HepG2 (cell line): ENCODE measurements at regions not wholly inside any gene's neighbourhood (a gene's known extent, or its start where the extent isn't known, plus 50 kb on each side); places are given as distances from the start of the nearest gene placed in this dataset.

Experiments used
- ARNT ChIP-seq: fragments of 450-650 bp; IDR thresholded peaks from 2 replicates; pipeline ENCODE4 v1.6.1; 2017
- BRCA1 ChIP-seq: sonication (generic); formaldehyde crosslinking; IDR thresholded peaks from 2 replicates; pipeline ENCODE4 v1.4.0; 2020; ENCODE audit warnings: missing genetic modification reagents
- GABPA ChIP-seq, 2 experiments: IDR thresholded peaks; 2 replicates each; pipeline ENCODE4 v1.6.1; 2011 to 2016; ENCODE audit warnings: low read depth in 2 of 2, low read length in 1 of 2, missing biosample characterization in 1 of 2, missing genetic modification characterization in 1 of 2
- HNRNPLL ChIP-seq: fragments of 200-400 bp; formaldehyde crosslinking; IDR thresholded peaks from 2 replicates; pipeline ENCODE4 v1.6.1; 2017; ENCODE audit warnings: mild to moderate bottlenecking, low read depth, low read length; ENCODE audit not compliant: poor library complexity, severe bottlenecking
- HNRNPUL1 ChIP-seq: fragments of 200-400 bp; formaldehyde crosslinking; IDR thresholded peaks from 2 replicates; pipeline ENCODE4 v1.6.1; 2017; ENCODE audit warnings: low read depth, mild to moderate bottlenecking, low read length, moderate library complexity
- IRF2 ChIP-seq: IDR thresholded peaks from 2 replicates; pipeline ENCODE4 v1.6.1; 2018; ENCODE audit warnings: missing genetic modification reagents, missing compliant biosample characterization
- JUN ChIP-seq: sonication (generic); formaldehyde crosslinking; IDR thresholded peaks from 2 replicates; pipeline ENCODE4 v1.4.0; 2020; ENCODE audit warnings: mild to moderate bottlenecking, missing genetic modification reagents
- PAF1 ChIP-seq: IDR thresholded peaks from 2 replicates; pipeline ENCODE4 v1.6.1; 2016; ENCODE audit warnings: missing genetic modification reagents, missing compliant biosample characterization
- RBM22 ChIP-seq: fragments of 200-400 bp; formaldehyde crosslinking; optimal IDR thresholded peaks from 2 replicates; pipeline ENCODE3; 2017; ENCODE audit warnings: mild to moderate bottlenecking, low read length, moderate library complexity
- SP140L ChIP-seq: sonication (generic); formaldehyde crosslinking; IDR thresholded peaks from 2 replicates; pipeline ENCODE4 v1.4.0; 2020; ENCODE audit warnings: missing genetic modification reagents, borderline replicate concordance
- SRY ChIP-seq: sonication (generic); formaldehyde crosslinking; IDR thresholded peaks from 2 replicates; pipeline ENCODE4 v1.8.0; 2022; ENCODE audit warnings: mild to moderate bottlenecking, missing genetic modification reagents
- U2AF1 ChIP-seq: fragments of 200-400 bp; formaldehyde crosslinking; optimal IDR thresholded peaks from 2 replicates; pipeline ENCODE3; 2017; ENCODE audit warnings: mild to moderate bottlenecking, low read depth, low read length
- ZBTB3 ChIP-seq: sonication (generic); formaldehyde crosslinking; IDR thresholded peaks from 2 replicates; pipeline ENCODE4 v1.4.0; 2020; ENCODE audit warnings: low read depth, mild to moderate bottlenecking, moderate library complexity, missing genetic modification reagents, borderline replicate concordance
- ZFP36L2 ChIP-seq: sonication (generic); formaldehyde crosslinking; IDR thresholded peaks from 2 replicates; pipeline ENCODE4 v1.4.0; 2020; ENCODE audit warnings: missing genetic modification reagents
- ZNF12 ChIP-seq: sonication (generic); formaldehyde crosslinking; IDR thresholded peaks from 2 replicates; pipeline ENCODE4 v1.5.0; 2020; ENCODE audit warnings: missing genetic modification reagents
- ZNF263 ChIP-seq: sonication (generic); formaldehyde crosslinking; IDR thresholded peaks from 2 replicates; pipeline ENCODE4 v1.4.0; 2020; ENCODE audit warnings: missing genetic modification reagents
- ZNF737 ChIP-seq: sonication (generic); formaldehyde crosslinking; IDR thresholded peaks from 2 replicates; pipeline ENCODE4 v1.5.0; 2020; ENCODE audit warnings: missing genetic modification reagents, mild to moderate bottlenecking, borderline replicate concordance
- ZSCAN9 ChIP-seq: IDR thresholded peaks from 2 replicates; pipeline ENCODE4 v1.6.1; 2016; ENCODE audit warnings: borderline replicate concordance
- TF ChIP-seq, protein P1 (sequence below): IDR thresholded peaks from 2 replicates; pipeline ENCODE4 v1.6.1; 2018; ENCODE audit warnings: missing genetic modification reagents, mild to moderate bottlenecking, missing compliant biosample characterization
- TF ChIP-seq, protein P2 (sequence below): sonication (generic); formaldehyde crosslinking; IDR thresholded peaks from 2 replicates; pipeline ENCODE4 v1.4.0; 2020; ENCODE audit warnings: missing genetic modification reagents
- TF ChIP-seq, protein P3 (sequence below): sonication (generic); formaldehyde crosslinking; IDR thresholded peaks from 2 replicates; pipeline ENCODE4 v1.5.0; 2020; ENCODE audit warnings: missing genetic modification reagents, mild to moderate bottlenecking, borderline replicate concordance
- TF ChIP-seq, protein P4 (sequence below): sonication (generic); formaldehyde crosslinking; IDR thresholded peaks from 2 replicates; pipeline ENCODE4 v1.4.0; 2020; ENCODE audit warnings: missing genetic modification reagents
- TF ChIP-seq, protein P5 (sequence below): sonication (generic); formaldehyde crosslinking; IDR thresholded peaks from 2 replicates; pipeline ENCODE4 v1.5.0; 2020; ENCODE audit warnings: missing genetic modification reagents

DNA sequence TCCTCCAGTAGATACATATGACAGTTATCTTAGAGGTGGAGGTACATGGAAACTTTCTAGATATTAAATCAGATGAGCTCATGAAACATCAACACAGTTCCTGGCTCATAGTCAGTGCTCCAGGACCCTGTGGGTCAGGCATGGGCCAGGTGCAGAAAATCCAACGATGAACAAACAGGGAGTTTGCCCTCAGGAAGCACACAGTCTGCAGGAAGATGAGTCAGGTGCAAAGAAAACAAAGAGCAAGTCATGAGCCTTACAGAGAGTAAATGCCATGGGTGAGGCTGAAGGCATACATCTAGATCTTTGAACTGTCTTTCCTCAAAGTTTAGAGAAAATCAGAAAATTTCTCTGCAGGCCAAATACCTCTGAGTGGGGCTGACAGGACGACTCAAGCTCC lies 184.2 kb upstream of the TPM1 start (continued):
- TF ChIP-seq JUN (CRISPR knock-in tag) (0 out of 2 replicates have a peak, but pooled peaks have one; percentile 34), ZNF12 (CRISPR knock-in tag) (no peak), HNRNPLL (no peak), SRY (no peak), RBM22 (no peak), IRF2 (CRISPR knock-in tag) (no peak), ZBTB3 (CRISPR knock-in tag) (no peak), ZNF263 (CRISPR knock-in tag) (no peak), ZFP36L2 (CRISPR knock-in tag) (no peak), GABPA (IDR thresholded peaks at IDR 0.05; ENCODE audit: low read depth, low read length) (no peak), GABPA (CRISPR knock-in tag; IDR thresholded peaks at IDR 0.05; ENCODE audit: low read depth) (no peak), ZSCAN9 (CRISPR knock-in tag) (no peak), ZNF737 (CRISPR knock-in tag) (no peak), HNRNPUL1 (no peak), PAF1 (CRISPR knock-in tag) (no peak), BRCA1 (CRISPR knock-in tag) (no peak), ARNT (no peak), SP140L (CRISPR knock-in tag) (no peak), U2AF1 (no peak)
- TF ChIP-seq, protein P1, sequence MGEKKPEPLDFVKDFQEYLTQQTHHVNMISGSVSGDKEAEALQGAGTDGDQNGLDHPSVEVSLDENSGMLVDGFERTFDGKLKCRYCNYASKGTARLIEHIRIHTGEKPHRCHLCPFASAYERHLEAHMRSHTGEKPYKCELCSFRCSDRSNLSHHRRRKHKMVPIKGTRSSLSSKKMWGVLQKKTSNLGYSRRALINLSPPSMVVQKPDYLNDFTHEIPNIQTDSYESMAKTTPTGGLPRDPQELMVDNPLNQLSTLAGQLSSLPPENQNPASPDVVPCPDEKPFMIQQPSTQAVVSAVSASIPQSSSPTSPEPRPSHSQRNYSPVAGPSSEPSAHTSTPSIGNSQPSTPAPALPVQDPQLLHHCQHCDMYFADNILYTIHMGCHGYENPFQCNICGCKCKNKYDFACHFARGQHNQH, result no peak
- TF ChIP-seq, protein P2, sequence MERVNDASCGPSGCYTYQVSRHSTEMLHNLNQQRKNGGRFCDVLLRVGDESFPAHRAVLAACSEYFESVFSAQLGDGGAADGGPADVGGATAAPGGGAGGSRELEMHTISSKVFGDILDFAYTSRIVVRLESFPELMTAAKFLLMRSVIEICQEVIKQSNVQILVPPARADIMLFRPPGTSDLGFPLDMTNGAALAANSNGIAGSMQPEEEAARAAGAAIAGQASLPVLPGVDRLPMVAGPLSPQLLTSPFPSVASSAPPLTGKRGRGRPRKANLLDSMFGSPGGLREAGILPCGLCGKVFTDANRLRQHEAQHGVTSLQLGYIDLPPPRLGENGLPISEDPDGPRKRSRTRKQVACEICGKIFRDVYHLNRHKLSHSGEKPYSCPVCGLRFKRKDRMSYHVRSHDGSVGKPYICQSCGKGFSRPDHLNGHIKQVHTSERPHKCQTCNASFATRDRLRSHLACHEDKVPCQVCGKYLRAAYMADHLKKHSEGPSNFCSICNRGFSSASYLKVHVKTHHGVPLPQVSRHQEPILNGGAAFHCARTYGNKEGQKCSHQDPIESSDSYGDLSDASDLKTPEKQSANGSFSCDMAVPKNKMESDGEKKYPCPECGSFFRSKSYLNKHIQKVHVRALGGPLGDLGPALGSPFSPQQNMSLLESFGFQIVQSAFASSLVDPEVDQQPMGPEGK (CRISPR knock-in tag), result no peak
- TF ChIP-seq, protein P3, sequence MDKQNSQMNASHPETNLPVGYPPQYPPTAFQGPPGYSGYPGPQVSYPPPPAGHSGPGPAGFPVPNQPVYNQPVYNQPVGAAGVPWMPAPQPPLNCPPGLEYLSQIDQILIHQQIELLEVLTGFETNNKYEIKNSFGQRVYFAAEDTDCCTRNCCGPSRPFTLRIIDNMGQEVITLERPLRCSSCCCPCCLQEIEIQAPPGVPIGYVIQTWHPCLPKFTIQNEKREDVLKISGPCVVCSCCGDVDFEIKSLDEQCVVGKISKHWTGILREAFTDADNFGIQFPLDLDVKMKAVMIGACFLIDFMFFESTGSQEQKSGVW (CRISPR knock-in tag), result no peak
- TF ChIP-seq, protein P4, sequence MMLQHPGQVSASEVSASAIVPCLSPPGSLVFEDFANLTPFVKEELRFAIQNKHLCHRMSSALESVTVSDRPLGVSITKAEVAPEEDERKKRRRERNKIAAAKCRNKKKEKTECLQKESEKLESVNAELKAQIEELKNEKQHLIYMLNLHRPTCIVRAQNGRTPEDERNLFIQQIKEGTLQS (CRISPR knock-in tag), result peak; percentile 70
- TF ChIP-seq, protein P5, sequence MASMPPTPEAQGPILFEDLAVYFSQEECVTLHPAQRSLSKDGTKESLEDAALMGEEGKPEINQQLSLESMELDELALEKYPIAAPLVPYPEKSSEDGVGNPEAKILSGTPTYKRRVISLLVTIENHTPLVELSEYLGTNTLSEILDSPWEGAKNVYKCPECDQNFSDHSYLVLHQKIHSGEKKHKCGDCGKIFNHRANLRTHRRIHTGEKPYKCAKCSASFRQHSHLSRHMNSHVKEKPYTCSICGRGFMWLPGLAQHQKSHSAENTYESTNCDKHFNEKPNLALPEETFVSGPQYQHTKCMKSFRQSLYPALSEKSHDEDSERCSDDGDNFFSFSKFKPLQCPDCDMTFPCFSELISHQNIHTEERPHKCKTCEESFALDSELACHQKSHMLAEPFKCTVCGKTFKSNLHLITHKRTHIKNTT (CRISPR knock-in tag), result no peak
